ENCODE measurements at regions not wholly inside any gene's neighbourhood (a gene's known extent, or its start where the extent isn't known, plus 50 kb on each side); places are given as distances from the start of the nearest gene placed in this dataset.

DNA sequence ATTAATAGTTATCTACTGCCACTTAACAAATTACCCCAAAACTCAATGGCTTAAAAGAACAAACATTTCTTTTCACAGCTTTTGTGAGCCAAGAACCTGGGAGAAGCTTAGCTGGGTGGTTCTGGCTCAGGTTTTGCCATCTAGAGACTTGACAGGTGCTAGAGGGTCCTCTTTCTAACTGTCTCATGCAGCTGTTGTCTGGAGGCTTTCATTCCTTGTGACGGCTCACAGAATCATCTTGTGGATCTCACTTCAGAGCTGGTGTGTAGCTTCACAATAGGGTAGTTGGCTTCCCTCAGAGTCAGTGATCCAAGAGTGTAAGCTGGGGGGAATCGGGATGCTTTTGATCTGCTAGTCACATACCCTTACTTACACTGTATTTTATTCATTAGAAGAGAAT, 81.2 kb upstream of the APC start:
- Histone ChIP-seq H3K9ac (ENCODE audit: insufficient read depth in 1 of 2, low read length in 2 of 2) (no peak overlapping the region), H3K9me3 (ENCODE audit: control insufficient read depth in 4 of 4, insufficient read depth in 3 of 4, low read length in 3 of 4) (no peaks in the 10 kb centered on the region), H3K4me3 (no peak overlapping the region), H3K27me3 (ENCODE audit: control insufficient read depth in 3 of 3, insufficient read depth in 3 of 3, low read length in 2 of 3) (no peaks in the 10 kb centered on the region), H3K4me1 (ENCODE audit: control insufficient read depth in 5 of 5, insufficient read depth in 5 of 5, low read length in 5 of 5) (no peaks in the 10 kb centered on the region), H3K27ac (ENCODE audit: low read depth in 1 of 2, low read length in 1 of 2) (no peak overlapping the region), H3K36me3 (ENCODE audit: control insufficient read depth in 4 of 4, insufficient read depth in 4 of 4, low read length in 4 of 4) (no peaks in the 10 kb centered on the region)
- ATAC-seq (ENCODE audit: insufficient read depth, low FRiP score) (no peak), DNase-seq (no peak)
- 94 to 96% methylated on average over 2 of the region's 2 CpGs for WGBS, 2 donors
- TF ChIP-seq, protein P1, sequence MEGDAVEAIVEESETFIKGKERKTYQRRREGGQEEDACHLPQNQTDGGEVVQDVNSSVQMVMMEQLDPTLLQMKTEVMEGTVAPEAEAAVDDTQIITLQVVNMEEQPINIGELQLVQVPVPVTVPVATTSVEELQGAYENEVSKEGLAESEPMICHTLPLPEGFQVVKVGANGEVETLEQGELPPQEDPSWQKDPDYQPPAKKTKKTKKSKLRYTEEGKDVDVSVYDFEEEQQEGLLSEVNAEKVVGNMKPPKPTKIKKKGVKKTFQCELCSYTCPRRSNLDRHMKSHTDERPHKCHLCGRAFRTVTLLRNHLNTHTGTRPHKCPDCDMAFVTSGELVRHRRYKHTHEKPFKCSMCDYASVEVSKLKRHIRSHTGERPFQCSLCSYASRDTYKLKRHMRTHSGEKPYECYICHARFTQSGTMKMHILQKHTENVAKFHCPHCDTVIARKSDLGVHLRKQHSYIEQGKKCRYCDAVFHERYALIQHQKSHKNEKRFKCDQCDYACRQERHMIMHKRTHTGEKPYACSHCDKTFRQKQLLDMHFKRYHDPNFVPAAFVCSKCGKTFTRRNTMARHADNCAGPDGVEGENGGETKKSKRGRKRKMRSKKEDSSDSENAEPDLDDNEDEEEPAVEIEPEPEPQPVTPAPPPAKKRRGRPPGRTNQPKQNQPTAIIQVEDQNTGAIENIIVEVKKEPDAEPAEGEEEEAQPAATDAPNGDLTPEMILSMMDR (IDR thresholded peaks at IDR 0.05; ENCODE audit: control extremely low read depth, extremely low read depth), result no peak

DNA sequence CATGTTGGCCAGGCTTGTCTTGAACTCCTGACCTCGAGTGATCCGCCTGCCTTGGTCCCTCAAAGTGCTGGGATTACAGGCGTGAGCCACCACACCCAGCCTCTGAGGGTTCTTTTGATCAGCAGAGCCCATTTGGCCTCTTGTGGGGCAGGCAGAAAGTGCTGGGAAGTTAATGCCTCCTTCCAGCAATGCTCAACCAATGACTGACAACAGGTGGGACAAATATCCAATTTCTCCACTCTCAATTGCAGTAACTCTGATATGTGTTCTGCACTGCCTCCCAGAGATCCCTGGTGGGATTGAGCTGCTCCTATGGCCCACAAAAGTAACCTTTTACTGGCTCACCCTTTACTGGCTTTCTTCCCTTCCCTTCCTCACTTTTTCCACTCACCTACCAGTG, 79.9 kb upstream of the APC start:
- no peak overlapping the region for H3K4me3 ChIP-seq
- no peaks in the 10 kb centered on the region for H3K4me1 ChIP-seq (ENCODE audit: control insufficient read depth in 5 of 5, insufficient read depth in 5 of 5, low read length in 5 of 5)
- WGBS, 2 donors, result 88 to 93% methylated on average over 3 of the region's 3 CpGs
- no peaks in the 10 kb centered on the region for H3K36me3 ChIP-seq (ENCODE audit: control insufficient read depth in 4 of 4, insufficient read depth in 4 of 4, low read length in 4 of 4)
- TF ChIP-seq, protein P1 (IDR thresholded peaks at IDR 0.05; ENCODE audit: control extremely low read depth, extremely low read depth), result no peak
- no peak for DNase-seq
- no peak overlapping the region for H3K27ac ChIP-seq (ENCODE audit: low read depth in 1 of 2, low read length in 1 of 2)
- H3K9me3 ChIP-seq (ENCODE audit: control insufficient read depth in 4 of 4, insufficient read depth in 3 of 4, low read length in 3 of 4), result no peaks in the 10 kb centered on the region
- ATAC-seq (ENCODE audit: insufficient read depth, low FRiP score), result no peak
- H3K27me3 ChIP-seq (ENCODE audit: control insufficient read depth in 3 of 3, insufficient read depth in 3 of 3, low read length in 2 of 3), result no peaks in the 10 kb centered on the region
- H3K9ac ChIP-seq (ENCODE audit: insufficient read depth in 1 of 2, low read length in 2 of 2), result no peak overlapping the region

- ATAC-seq (ENCODE audit: insufficient read depth, low FRiP score), result no peak
Measured at GRCh38 chr5:112660359-112660758, 77.3 kb upstream of the APC start.

DNA sequence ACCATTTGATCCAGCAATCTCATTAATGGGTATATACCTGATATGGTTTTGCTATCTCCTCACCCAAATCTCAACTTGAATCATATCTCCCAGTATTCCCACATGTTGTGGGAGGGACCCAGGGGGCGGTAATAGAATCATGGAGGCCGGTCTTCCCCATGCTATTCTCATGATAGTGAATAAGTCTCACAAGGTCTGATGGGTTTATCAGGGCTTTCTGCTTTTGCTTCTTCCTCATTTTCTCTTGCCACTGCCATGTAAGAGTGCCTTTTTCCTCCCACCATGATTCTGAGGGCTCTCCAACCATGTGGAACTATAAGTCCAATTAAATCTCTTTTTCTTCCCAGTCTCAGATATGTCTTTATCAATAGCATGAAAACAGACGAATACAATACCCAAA, 74.5 kb upstream of the APC start:
- Histone ChIP-seq H3K27me3 (ENCODE audit: control insufficient read depth in 3 of 3, insufficient read depth in 3 of 3, low read length in 2 of 3) (no peaks in the 10 kb centered on the region), H3K9ac (ENCODE audit: insufficient read depth in 1 of 2, low read length in 2 of 2) (no peak overlapping the region), H3K27ac (ENCODE audit: low read depth in 1 of 2, low read length in 1 of 2) (no peak overlapping the region), H3K4me3 (no peak overlapping the region), H3K9me3 (ENCODE audit: control insufficient read depth in 4 of 4, insufficient read depth in 3 of 4, low read length in 3 of 4) (no peaks in the 10 kb centered on the region), H3K4me1 (ENCODE audit: control insufficient read depth in 5 of 5, insufficient read depth in 5 of 5, low read length in 5 of 5) (no peaks in the 10 kb centered on the region), H3K36me3 (ENCODE audit: control insufficient read depth in 4 of 4, insufficient read depth in 4 of 4, low read length in 4 of 4) (no peaks in the 10 kb centered on the region)
- no peak for DNase-seq
- 90 to 95% methylated on average over 3 of the region's 3 CpGs for WGBS, 2 donors
- no peak for ATAC-seq (ENCODE audit: insufficient read depth, low FRiP score)
- TF ChIP-seq, protein P1 (IDR thresholded peaks at IDR 0.05; ENCODE audit: control extremely low read depth, extremely low read depth), result no peak

More at GRCh38 chr5:112660359-112660758, 77.3 kb upstream of the APC start:
- H3K27ac ChIP-seq (ENCODE audit: low read depth in 1 of 2, low read length in 1 of 2), result no peak overlapping the region
- no peaks in the 10 kb centered on the region for H3K9me3 ChIP-seq (ENCODE audit: control insufficient read depth in 4 of 4, insufficient read depth in 3 of 4, low read length in 3 of 4)
- no peaks in the 10 kb centered on the region for H3K27me3 ChIP-seq (ENCODE audit: control insufficient read depth in 3 of 3, insufficient read depth in 3 of 3, low read length in 2 of 3)
- no peak overlapping the region for H3K9ac ChIP-seq (ENCODE audit: insufficient read depth in 1 of 2, low read length in 2 of 2)
- DNase-seq, result no peak
- no peak overlapping the region for H3K4me3 ChIP-seq
- H3K36me3 ChIP-seq (ENCODE audit: control insufficient read depth in 4 of 4, insufficient read depth in 4 of 4, low read length in 4 of 4), result no peaks in the 10 kb centered on the region
- TF ChIP-seq, protein P1 (IDR thresholded peaks at IDR 0.05; ENCODE audit: control extremely low read depth, extremely low read depth), result no peak
- H3K4me1 ChIP-seq (ENCODE audit: control insufficient read depth in 5 of 5, insufficient read depth in 5 of 5, low read length in 5 of 5), result no peaks in the 10 kb centered on the region
- 96 to 97% methylated on average over 1 of the region's 1 CpG for WGBS, 2 donors

Measured in lung (tissue), 11 donors.